A673 (cell line): ENCODE measurements at regions not wholly inside any gene's neighbourhood (a gene's known extent, or its start where the extent isn't known, plus 50 kb on each side); places are given as distances from the start of the nearest gene placed in this dataset.

Source experiments
- BruUV-seq: library from RNA; stranded (reverse); fragments of 400-500 nt; replicated peaks from 2 replicates; lab custom pipeline; 2021; lab: Mats Ljungman, UMichigan
- CTCF ChIA-PET: fragments of 300-600 bp; sonication (Branson Sonifier 250); formaldehyde crosslinking; loops from one replicate; lab custom pipeline; 2022; ENCODE audit warnings: antibody characterized with exemption; lab: Charles Lee
- POLR2A ChIA-PET: fragments of 300-600 bp; sonication (Branson Sonifier 250); formaldehyde crosslinking; loops from one replicate; lab custom pipeline; 2022; ENCODE audit warnings: antibody characterized with exemption; ENCODE audit not compliant: low non-redundant PET; lab: Charles Lee
- DNase-seq: peaks from one replicate; pipeline ENCODE4 v3.0.0-alpha.2; 2015; ENCODE audit warnings: low spot score
- H3K27ac ChIP-seq: fragments of 200-600 bp; sonication (generic); 2 replicates; pipeline ENCODE4 v1.5.1; 2016; ENCODE audit warnings: mixed run types, low read depth, mild to moderate bottlenecking, mixed read lengths, antibody characterized with exemption, low read length; ENCODE audit not compliant: poor library complexity, severe bottlenecking
- H3K27me3 ChIP-seq: fragments of 200-600 bp; sonication (generic); replicated peaks from 2 replicates; pipeline ENCODE4 v1.6.1; 2017; ENCODE audit warnings: mixed run types, low read depth, mild to moderate bottlenecking, mixed read lengths, antibody characterized with exemption, low read length; ENCODE audit not compliant: insufficient read depth, poor library complexity
- H3K36me3 ChIP-seq: fragments of 200-600 bp; sonication (generic); 2 replicates; pipeline ENCODE4 v1.6.1; 2016; ENCODE audit warnings: mixed run types, mild to moderate bottlenecking, mixed read lengths, antibody characterized with exemption, low read length; ENCODE audit not compliant: insufficient read depth, poor library complexity, severe bottlenecking
- H3K4me1 ChIP-seq: fragments of 200-600 bp; sonication (generic); 2 replicates; pipeline ENCODE4 v1.6.1; 2017; ENCODE audit warnings: mixed run types, mild to moderate bottlenecking, mixed read lengths, antibody characterized with exemption, low read length; ENCODE audit not compliant: insufficient read depth, poor library complexity, severe bottlenecking
- H3K4me3 ChIP-seq: fragments of 200-600 bp; sonication (generic); 2 replicates; pipeline ENCODE4 v1.5.1; 2016; ENCODE audit warnings: low read depth, mixed run types, mild to moderate bottlenecking, mixed read lengths, low read length; ENCODE audit not compliant: poor library complexity, severe bottlenecking
- H3K9me3 ChIP-seq: fragments of 200-600 bp; sonication (generic); 2 replicates; pipeline ENCODE4 v1.6.1; 2016; ENCODE audit warnings: mixed run types, low read depth, mild to moderate bottlenecking, mixed read lengths, antibody characterized with exemption, low read length; ENCODE audit not compliant: poor library complexity, severe bottlenecking
- EZH2 ChIP-seq: fragments of 200-600 bp; sonication (generic); IDR thresholded peaks from 2 replicates; pipeline ENCODE4 v1.6.1; 2017; ENCODE audit warnings: borderline replicate concordance, low read depth, mild to moderate bottlenecking, mixed read lengths, antibody characterized with exemption, low read length; ENCODE audit not compliant: poor library complexity, severe bottlenecking
- intact Hi-C: fragments of 100-400 bp; cut with micrococcal nuclease; formaldehyde crosslinking; loops from one replicate; pipeline ENCODE4 v1.10.0; 2022; ENCODE audit not compliant: unreplicated experiment
- TF ChIP-seq, protein P1 (sequence below): fragments of 300-800, 200-600 bp; sonication (generic); conservative IDR thresholded peaks from 2 replicates; pipeline ENCODE4 v1.5.1; 2017; ENCODE audit warnings: low read depth, mild to moderate bottlenecking, antibody characterized with exemption, low read length, moderate library complexity, mixed read lengths

DNA sequence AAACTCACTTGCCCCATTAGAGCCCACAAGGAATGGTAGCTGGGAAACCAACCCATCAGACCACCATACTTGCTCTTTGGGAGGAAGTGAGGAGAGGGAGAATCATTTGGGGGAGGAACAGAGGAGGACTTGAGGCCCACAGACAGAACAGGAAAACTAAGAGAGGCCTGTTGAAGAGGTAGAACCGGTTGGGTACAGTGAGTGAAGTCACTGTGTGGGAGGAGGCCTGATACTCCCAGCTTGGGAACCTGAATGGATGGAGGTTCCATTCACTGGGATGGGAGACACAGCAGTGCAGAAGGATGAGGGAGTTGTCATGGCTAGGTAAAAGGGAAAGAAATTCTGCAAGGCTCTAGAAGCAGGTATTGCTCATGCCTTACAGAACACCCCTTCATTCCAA, 63.4 kb upstream of the PSEN2 start:
- Histone ChIP-seq H3K27me3 (no peaks in the 10 kb centered on the region), H3K36me3 (no peaks in the 10 kb centered on the region), H3K9me3 (no peaks in the 10 kb centered on the region), H3K4me1 (no peaks in the 10 kb centered on the region), H3K27ac (no peak overlapping the region), H3K4me3 (no peak overlapping the region)
- intact Hi-C loops = no loop called here
- POLR2A ChIA-PET = no interaction called here
- CTCF ChIA-PET = no interaction called here
- no peak for TF ChIP-seq EZH2
- TF ChIP-seq, protein P1, sequence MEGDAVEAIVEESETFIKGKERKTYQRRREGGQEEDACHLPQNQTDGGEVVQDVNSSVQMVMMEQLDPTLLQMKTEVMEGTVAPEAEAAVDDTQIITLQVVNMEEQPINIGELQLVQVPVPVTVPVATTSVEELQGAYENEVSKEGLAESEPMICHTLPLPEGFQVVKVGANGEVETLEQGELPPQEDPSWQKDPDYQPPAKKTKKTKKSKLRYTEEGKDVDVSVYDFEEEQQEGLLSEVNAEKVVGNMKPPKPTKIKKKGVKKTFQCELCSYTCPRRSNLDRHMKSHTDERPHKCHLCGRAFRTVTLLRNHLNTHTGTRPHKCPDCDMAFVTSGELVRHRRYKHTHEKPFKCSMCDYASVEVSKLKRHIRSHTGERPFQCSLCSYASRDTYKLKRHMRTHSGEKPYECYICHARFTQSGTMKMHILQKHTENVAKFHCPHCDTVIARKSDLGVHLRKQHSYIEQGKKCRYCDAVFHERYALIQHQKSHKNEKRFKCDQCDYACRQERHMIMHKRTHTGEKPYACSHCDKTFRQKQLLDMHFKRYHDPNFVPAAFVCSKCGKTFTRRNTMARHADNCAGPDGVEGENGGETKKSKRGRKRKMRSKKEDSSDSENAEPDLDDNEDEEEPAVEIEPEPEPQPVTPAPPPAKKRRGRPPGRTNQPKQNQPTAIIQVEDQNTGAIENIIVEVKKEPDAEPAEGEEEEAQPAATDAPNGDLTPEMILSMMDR = no peak
- BruUV-seq = no TSS peak
- no peak for DNase-seq

DNA sequence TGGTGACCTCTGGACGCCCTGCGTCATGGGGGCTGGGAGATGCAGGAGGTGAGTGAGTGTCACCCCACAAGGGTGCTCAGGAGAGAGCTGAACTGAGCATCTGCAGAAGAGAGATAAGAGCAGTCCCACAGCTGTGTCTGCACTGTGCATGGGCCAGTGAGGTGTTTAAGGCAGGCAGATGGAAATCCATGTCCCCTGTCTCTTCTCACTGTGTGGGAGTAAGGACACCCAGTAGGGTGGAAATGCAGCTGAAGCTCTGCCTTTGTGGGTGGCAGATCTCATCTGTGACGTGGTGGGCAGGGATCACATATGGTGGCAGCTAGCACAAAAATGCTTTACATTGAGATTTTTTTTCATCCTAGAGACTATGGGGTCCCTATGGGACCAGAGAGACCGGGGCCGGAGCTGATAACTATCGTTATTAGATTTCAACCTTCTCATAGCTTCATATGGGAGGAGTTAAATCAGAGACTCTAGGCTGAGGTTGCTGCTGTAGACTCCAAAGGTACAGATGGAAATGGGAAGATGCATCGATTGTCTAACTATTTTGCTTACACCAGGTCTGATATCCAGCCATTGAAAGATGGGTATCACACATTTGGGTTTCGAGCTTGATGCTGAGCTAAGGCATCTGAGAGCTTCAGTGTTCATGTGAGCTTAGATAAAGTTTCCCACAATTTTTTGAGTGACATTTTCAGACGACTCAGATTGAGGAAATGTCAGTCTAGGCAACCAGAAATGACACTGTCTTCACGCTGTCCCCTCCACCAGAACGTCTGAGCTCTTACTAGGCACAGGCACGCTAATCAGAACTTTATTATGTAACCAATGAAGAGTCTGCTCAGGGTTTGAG, 65.3 kb upstream of the PSEN2 start:
- no TSS peak for BruUV-seq
- CTCF ChIA-PET = interaction anchor here (0.7 kb wide), 1 partner anchor 19 kb away, joined by 3 read pairs; no protein-coding TSS in a partner anchor

DNA sequence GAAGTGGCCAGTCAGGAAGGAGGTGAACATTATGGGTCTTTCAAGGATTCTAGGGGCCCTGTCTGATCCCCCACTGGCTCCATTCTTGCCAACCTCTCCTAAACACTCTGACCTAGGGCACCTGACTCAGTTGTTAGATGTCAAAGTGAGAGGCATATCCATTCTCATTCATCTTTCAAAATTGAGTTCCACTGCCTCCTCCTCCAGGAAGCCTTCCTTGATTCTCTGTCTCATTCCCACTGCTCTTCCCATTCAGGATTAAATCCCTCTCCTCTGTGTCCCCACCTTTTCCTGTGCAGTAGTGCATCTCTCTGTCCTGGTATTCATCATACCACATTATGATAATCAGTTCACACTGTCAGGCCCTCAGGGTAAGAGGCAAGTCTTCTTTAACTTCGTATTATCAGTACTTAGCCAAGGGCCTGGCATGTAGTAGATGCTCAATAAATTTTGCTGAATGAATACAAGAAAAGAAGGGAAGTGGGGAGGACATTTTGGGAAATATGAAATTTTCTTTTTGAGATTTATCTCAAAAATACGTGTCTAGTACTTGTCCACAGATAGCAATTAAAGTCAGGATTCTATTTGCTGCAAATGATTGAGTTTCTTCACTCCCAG, 61.8 kb upstream of the ITPKB start:
- H3K4me3 ChIP-seq = no peak overlapping the region
- CTCF ChIA-PET = no interaction called here
- intact Hi-C loops = no loop called here
- TF ChIP-seq, protein P1 = no peak
- no peak for TF ChIP-seq EZH2
- no peaks in the 10 kb centered on the region for H3K4me1 ChIP-seq
- H3K36me3 ChIP-seq = no peaks in the 10 kb centered on the region
- no peaks in the 10 kb centered on the region for H3K27me3 ChIP-seq
- no peak for DNase-seq
- POLR2A ChIA-PET = no interaction called here
- H3K27ac ChIP-seq = no peak overlapping the region
- no TSS peak for BruUV-seq
- H3K9me3 ChIP-seq = no peaks in the 10 kb centered on the region

More for the DNA sequence above, 65.3 kb upstream of the PSEN2 start:
- no peak for DNase-seq
- Histone ChIP-seq H3K36me3 (no peaks in the 10 kb centered on the region), H3K27ac (no peak overlapping the region), H3K4me1 (no peaks in the 10 kb centered on the region), H3K4me3 (no peak overlapping the region), H3K9me3 (no peaks in the 10 kb centered on the region), H3K27me3 (no peaks in the 10 kb centered on the region)
- POLR2A ChIA-PET = no interaction called here
- intact Hi-C loops = no loop called here
- TF ChIP-seq, protein P1 = no peak
- no peak for TF ChIP-seq EZH2
